ENCODE measurements at regions not wholly inside any gene's neighbourhood (a gene's known extent, or its start where the extent isn't known, plus 50 kb on each side); places are given as distances from the start of the nearest gene placed in this dataset.
"Not testable (repeated sequence)": the region's sequence is repeated elsewhere in the genome, so short reads cannot be mapped to it uniquely, and the experiment has no call there.

DNA sequence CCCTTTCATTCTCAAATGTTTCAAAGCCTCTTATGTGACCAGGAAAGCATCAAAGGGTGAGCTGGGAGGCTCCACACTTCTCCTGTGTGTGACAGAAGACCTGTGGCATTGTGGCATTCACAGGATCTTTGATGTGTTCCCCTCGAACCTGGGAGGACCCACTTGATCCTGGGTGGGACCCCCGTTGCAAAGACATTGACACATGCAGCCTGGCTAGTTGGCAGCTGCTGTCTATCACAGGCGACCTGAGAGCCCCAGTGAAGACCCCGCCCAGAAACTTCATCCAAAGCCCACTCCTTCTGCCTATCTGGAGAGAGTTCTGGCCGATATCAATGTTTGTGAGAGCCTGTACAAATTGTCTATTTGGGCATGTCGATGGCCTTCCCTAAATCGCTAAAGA, 140.4 kb upstream of the ATP2B2 start:
- Histone ChIP-seq H3K36me3 (ENCODE audit: control insufficient read depth, insufficient read depth, low read length) (no peaks in the 10 kb centered on the region), H3K27me3 (ENCODE audit: control insufficient read depth, insufficient read depth, low read length) (no peaks in the 10 kb centered on the region), H3K4me3 (ENCODE audit: low read depth, low read length) (no peak overlapping the region)
- DNase-seq (ENCODE audit: low read depth), result no peak
- no peak for TF ChIP-seq CTCF (IDR thresholded peaks at IDR 0.05; ENCODE audit: insufficient read depth, low read length, poor library complexity, severe bottlenecking)

- no peak for TF ChIP-seq CTCF (IDR thresholded peaks at IDR 0.05; ENCODE audit: insufficient read depth, low read length, poor library complexity, severe bottlenecking)
These were observed 141.3 kb upstream of the ATP2B2 start for GRCh38 chr3:10646531-10647335.

GRCh38 chr3:10647376-10647775, 142.0 kb upstream of the ATP2B2 start:
- Histone ChIP-seq H3K4me3 (ENCODE audit: low read depth, low read length) (no peak overlapping the region), H3K27me3 (ENCODE audit: control insufficient read depth, insufficient read depth, low read length) (no peaks in the 10 kb centered on the region), H3K36me3 (ENCODE audit: control insufficient read depth, insufficient read depth, low read length) (no peaks in the 10 kb centered on the region)
- TF ChIP-seq CTCF (IDR thresholded peaks at IDR 0.05; ENCODE audit: insufficient read depth, low read length, poor library complexity, severe bottlenecking), result no peak
- no peak for DNase-seq (ENCODE audit: low read depth)

More at GRCh38 chr3:10646531-10647335, 141.3 kb upstream of the ATP2B2 start:
- DNase-seq (ENCODE audit: low read depth), result no peak
- H3K27me3 ChIP-seq (ENCODE audit: control insufficient read depth, insufficient read depth, low read length), result no peaks in the 10 kb centered on the region
- H3K4me3 ChIP-seq (ENCODE audit: low read depth, low read length), result no peak overlapping the region
- no peaks in the 10 kb centered on the region for H3K36me3 ChIP-seq (ENCODE audit: control insufficient read depth, insufficient read depth, low read length)

GRCh38 chr3:10648181-10648580, 142.8 kb upstream of the ATP2B2 start:
- Histone ChIP-seq H3K27me3 (ENCODE audit: control insufficient read depth, insufficient read depth, low read length) (no peaks in the 10 kb centered on the region), H3K4me3 (ENCODE audit: low read depth, low read length) (no peak overlapping the region), H3K36me3 (ENCODE audit: control insufficient read depth, insufficient read depth, low read length) (no peaks in the 10 kb centered on the region)
- TF ChIP-seq CTCF (IDR thresholded peaks at IDR 0.05; ENCODE audit: insufficient read depth, low read length, poor library complexity, severe bottlenecking), result no peak
- no peak for DNase-seq (ENCODE audit: low read depth)

- not testable (repeated sequence) for DNase-seq (ENCODE audit: low read depth); H3K27me3 ChIP-seq (ENCODE audit: control insufficient read depth, insufficient read depth, low read length); H3K36me3 ChIP-seq (ENCODE audit: control insufficient read depth, insufficient read depth, low read length); H3K4me3 ChIP-seq (ENCODE audit: low read depth, low read length)
These were observed 144.1 kb upstream of the ATP2B2 start for GRCh38 chr3:10649463-10649862.

DNA sequence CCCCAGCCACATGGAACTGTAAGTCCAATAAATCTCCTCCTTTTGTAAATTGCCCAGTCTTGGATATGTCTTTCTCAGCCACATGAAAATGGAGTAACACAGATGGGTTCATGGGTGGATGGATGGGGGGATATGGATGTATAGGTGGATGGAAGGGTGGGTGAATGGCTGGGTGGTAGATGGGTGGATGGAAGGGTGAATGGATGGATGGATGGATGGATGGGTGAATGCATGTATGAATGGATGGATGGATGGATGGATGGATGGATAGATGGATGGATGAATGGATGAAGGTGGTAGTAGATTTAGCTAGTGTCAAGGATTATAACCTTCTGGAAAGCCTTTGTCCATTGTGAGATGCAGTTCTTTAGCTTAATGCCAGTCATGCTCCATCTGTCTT, 146.1 kb upstream of the ATP2B2 start:
- Histone ChIP-seq H3K27me3 (ENCODE audit: control insufficient read depth, insufficient read depth, low read length) (no peaks in the 10 kb centered on the region), H3K4me3 (ENCODE audit: low read depth, low read length) (no peak overlapping the region), H3K36me3 (ENCODE audit: control insufficient read depth, insufficient read depth, low read length) (no peaks in the 10 kb centered on the region)
- DNase-seq (ENCODE audit: low read depth), result no peak
- no peak for TF ChIP-seq CTCF (IDR thresholded peaks at IDR 0.05; ENCODE audit: insufficient read depth, low read length, poor library complexity, severe bottlenecking)
